ENCODE measurements at regions not wholly inside any gene's neighbourhood (a gene's known extent, or its start where the extent isn't known, plus 50 kb on each side); places are given as distances from the start of the nearest gene placed in this dataset.
"Not testable (repeated sequence)": the region's sequence is repeated elsewhere in the genome, so short reads cannot be mapped to it uniquely, and the experiment has no call there.

DNA sequence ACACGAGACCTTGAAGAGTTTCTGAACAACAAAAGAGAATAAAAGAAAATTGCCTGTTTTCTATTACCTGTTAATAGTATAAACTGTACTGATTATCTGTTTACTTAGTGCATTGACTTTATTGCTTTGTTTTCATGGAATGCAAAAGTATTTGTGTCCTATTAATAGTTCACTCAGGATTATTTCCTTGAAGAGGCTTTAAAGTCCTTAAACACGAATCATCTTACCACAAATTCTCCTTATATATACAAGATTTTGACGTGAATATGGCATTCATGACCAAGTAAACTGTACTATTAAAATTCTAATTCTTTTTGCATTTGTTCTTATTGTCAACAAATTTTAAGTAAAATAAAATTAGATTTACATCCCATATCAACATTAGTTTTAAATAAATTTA lies 513.0 kb downstream of the NTRK3 start:
- H3K4me3 ChIP-seq (ENCODE audit: low read depth, low read length): no peak overlapping the region
- TF ChIP-seq, protein P1, sequence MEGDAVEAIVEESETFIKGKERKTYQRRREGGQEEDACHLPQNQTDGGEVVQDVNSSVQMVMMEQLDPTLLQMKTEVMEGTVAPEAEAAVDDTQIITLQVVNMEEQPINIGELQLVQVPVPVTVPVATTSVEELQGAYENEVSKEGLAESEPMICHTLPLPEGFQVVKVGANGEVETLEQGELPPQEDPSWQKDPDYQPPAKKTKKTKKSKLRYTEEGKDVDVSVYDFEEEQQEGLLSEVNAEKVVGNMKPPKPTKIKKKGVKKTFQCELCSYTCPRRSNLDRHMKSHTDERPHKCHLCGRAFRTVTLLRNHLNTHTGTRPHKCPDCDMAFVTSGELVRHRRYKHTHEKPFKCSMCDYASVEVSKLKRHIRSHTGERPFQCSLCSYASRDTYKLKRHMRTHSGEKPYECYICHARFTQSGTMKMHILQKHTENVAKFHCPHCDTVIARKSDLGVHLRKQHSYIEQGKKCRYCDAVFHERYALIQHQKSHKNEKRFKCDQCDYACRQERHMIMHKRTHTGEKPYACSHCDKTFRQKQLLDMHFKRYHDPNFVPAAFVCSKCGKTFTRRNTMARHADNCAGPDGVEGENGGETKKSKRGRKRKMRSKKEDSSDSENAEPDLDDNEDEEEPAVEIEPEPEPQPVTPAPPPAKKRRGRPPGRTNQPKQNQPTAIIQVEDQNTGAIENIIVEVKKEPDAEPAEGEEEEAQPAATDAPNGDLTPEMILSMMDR (IDR thresholded peaks at IDR 0.05; ENCODE audit: control insufficient read depth, extremely low read depth, insufficient read depth): no peak

DNA sequence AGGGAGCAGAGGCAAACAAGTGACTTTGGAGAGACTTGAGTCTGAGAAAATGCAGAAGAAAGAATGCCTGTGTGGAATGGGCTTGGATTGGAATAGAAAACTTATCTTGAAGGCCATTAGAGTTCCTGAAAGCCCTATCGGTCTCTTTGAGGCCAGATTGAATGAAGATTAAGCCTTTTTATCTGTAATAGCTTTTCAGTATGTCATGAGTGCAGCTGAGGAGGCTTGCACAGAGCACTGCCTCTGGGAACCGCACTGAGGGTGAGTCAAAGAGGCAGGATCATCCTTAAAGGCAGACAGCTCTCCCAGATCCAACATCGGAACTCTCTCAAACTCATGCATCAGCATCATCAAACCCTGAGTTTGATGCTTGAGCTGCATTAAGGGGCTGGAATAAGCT lies 515.2 kb downstream of the NTRK3 start:
- no peak overlapping the region for H3K4me3 ChIP-seq (ENCODE audit: low read depth, low read length)
- TF ChIP-seq, protein P1 (IDR thresholded peaks at IDR 0.05; ENCODE audit: control insufficient read depth, extremely low read depth, insufficient read depth): no peak
- no peak for DNase-seq (ENCODE audit: low read depth)

More for the DNA sequence above, 513.0 kb downstream of the NTRK3 start:
- no peak for DNase-seq (ENCODE audit: low read depth)

DNA sequence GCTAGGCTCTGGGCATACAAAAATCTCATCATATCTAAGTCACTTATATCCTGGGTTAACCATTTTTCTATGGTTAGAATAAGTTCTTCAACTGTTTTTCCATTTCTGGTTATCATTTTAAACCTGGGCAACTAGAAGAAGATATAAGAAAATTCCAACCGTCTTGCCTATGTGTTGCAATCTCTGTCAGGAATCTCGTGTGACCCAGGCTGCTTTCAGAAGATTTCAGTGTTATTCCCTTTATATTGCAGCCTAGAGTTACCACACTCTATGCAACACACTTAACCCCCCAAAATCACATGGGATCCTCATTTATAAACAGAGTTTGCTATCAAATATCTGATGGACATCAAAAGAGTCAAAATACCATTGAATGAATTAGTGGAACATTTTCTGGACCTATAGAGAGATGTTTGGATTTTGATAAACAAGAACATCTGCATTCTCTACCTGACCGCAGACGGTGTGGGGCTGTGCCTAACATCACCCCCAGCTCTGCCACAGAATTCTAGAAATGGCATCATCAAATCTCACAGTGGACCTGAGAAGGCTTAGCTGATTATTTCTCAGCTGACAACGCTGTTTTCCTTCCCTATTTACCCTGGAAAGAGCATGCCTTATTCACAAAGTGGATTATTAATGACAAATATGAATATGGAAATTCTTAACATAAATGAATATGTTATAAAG lies 515.7 kb downstream of the NTRK3 start:
- no peak for DNase-seq (ENCODE audit: low read depth)
- TF ChIP-seq, protein P1 (IDR thresholded peaks at IDR 0.05; ENCODE audit: control insufficient read depth, extremely low read depth, insufficient read depth): no peak
- H3K4me3 ChIP-seq (ENCODE audit: low read depth, low read length): no peak overlapping the region

DNA sequence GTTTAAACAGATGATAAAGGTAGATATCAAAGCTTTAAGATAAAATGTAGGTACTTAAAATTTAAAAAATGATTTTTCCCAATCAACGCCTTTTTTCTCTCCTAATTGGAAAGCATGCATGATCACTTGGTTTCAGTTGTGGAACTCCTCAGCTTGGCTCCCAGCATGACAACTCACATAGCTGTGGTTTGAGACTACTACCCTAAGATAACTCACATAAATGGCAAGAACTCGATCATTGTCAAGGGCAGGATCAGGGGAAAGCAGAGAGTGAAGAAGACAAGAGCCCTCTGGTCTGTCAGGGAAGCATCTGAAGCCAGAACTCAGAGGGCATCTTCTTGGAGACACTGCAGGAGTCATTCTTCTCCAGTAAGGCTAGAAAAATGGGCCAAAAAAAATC lies 516.7 kb downstream of the NTRK3 start:
- TF ChIP-seq, protein P1 (IDR thresholded peaks at IDR 0.05; ENCODE audit: control insufficient read depth, extremely low read depth, insufficient read depth): no peak
- DNase-seq (ENCODE audit: low read depth): no peak
- no peak overlapping the region for H3K4me3 ChIP-seq (ENCODE audit: low read depth, low read length)

DNA sequence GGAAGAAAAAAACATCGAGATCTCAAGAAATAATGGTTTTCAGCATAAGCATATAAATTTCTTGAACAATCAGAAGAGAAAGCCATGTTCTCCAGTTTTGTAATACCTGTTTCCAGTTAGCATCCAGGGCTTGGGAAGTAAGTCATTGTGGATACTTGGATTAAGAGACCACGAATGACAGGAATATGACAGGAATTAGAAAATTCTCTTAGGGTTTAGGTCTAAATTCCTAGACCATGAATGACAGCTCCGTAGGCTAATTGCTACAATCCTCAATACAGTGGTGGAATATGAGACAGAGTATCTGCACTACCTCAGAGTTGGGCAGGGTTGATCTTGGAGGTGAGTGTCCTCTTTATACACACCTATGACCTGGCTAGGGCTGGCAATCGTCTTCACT lies 517.5 kb downstream of the NTRK3 start:
- TF ChIP-seq, protein P1 (IDR thresholded peaks at IDR 0.05; ENCODE audit: control insufficient read depth, extremely low read depth, insufficient read depth): no peak
- H3K4me3 ChIP-seq (ENCODE audit: low read depth, low read length): no peak overlapping the region
- no peak for DNase-seq (ENCODE audit: low read depth)

DNA sequence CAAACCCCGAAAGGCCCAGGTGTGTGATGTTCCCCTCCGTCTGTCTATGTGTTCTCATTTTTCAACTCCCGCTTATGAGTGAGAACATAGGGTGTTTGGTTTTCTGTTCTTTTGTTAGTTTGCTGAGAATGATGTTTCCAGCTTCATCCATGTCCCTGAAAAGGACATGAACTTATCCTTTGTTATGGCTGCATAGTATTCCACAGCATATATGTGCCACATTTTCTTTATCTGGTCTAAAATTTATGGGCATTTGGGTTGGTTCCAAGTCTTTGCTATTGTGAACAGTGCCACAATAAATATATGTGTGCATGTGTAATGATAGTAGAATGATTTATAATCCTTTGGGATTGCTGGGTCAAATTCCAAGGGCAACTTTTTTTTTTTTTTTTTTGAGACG lies 519.1 kb downstream of the NTRK3 start:
- not testable (repeated sequence) for DNase-seq (ENCODE audit: low read depth); H3K4me3 ChIP-seq (ENCODE audit: low read depth, low read length)

DNA sequence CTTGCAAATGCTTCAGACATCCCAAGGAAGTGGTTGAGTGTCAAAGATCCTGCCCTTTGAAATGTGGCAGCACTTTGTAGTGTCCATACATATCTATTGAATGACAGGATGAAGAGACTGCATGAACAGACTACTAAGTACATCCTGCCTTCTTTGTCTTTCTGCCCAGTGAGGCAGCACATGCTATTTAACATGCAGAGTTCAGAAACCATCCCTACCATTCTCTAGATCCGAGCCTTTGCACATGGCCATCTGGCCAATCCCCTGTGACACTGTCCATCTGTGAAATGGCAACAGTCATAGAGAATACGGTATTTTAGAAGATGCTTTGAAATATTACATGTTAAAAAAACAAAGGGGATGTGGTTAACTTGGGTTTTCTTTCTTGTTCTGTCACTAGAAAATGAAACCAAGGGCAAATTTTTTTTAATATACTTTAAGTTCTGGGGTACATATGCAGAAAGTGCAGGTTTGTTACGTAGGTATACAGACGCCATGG lies 519.6 kb downstream of the NTRK3 start:
- no peak overlapping the region for H3K4me3 ChIP-seq (ENCODE audit: low read depth, low read length)
- TF ChIP-seq, protein P1 (IDR thresholded peaks at IDR 0.05; ENCODE audit: control insufficient read depth, extremely low read depth, insufficient read depth): no peak
- no peak for DNase-seq (ENCODE audit: low read depth)
